GM23338 (cell line): ENCODE measurements at regions not wholly inside any gene's neighbourhood (a gene's known extent, or its start where the extent isn't known, plus 50 kb on each side); places are given as distances from the start of the nearest gene placed in this dataset.

Experiments
- CREB1 ChIP-seq: fragments of 250-450 bp; sonication (Bioruptor Pico); IDR thresholded peaks from 2 replicates; pipeline ENCODE4 v1.5.0; 2020; ENCODE audit warnings: low read depth, mild to moderate bottlenecking, moderate library complexity
- CTCF ChIP-seq, 2 experiments: fragments of 200-600 bp in 1 of 2; sonication (generic) in 1 of 2; conservative IDR thresholded peaks; 2 replicates each; pipeline versions ENCODE4 v1.5.1 to v1.6.1; 2016 to 2017; ENCODE audit warnings: antibody characterized with exemption in 2 of 2, low read depth in 2 of 2, mild to moderate bottlenecking in 2 of 2, moderate library complexity in 1 of 2
- EZH2 ChIP-seq: fragments of 200-600 bp; sonication (generic); IDR thresholded peaks from one replicate; pipeline ENCODE4 v1.8.0; 2017; ENCODE audit warnings: antibody characterized with exemption, mild to moderate bottlenecking, low read depth; ENCODE audit not compliant: unreplicated experiment
- POLR2AphosphoS5 ChIP-seq: IDR thresholded peaks from 2 replicates; pipeline ENCODE4 v1.6.1; 2016; ENCODE audit warnings: antibody characterized with exemption, low read depth
- REST ChIP-seq: IDR thresholded peaks from one replicate; pipeline ENCODE4 v1.6.1; 2018; ENCODE audit warnings: antibody characterized with exemption; ENCODE audit not compliant: unreplicated experiment

GRCh38 chr1:88101041-88101440 is 583.0 kb upstream of the PKN2 start:
- TF ChIP-seq CTCF (conservative IDR thresholded peaks at IDR 0.05; ENCODE audit: low read depth in 2 of 2) (no peak), CREB1 (CRISPR knock-in tag) (no peak), POLR2AphosphoS5 (no peak), REST (no peak), EZH2 (no peak)
